SKM-1 treated with dmso at 0.1 percent for 144 hours (cell line): ENCODE measurements at regions not wholly inside any gene's neighbourhood (a gene's known extent, or its start where the extent isn't known, plus 50 kb on each side); places are given as distances from the start of the nearest gene placed in this dataset.
"Not testable (repeated sequence)": the region's sequence is repeated elsewhere in the genome, so short reads cannot be mapped to it uniquely, and the experiment has no call there.

Experiments used
- DNase-seq: peaks from one replicate; lab custom pipeline; 2025; ENCODE audit not compliant: unreplicated experiment; lab: John Stamatoyannopoulos, UW

DNA sequence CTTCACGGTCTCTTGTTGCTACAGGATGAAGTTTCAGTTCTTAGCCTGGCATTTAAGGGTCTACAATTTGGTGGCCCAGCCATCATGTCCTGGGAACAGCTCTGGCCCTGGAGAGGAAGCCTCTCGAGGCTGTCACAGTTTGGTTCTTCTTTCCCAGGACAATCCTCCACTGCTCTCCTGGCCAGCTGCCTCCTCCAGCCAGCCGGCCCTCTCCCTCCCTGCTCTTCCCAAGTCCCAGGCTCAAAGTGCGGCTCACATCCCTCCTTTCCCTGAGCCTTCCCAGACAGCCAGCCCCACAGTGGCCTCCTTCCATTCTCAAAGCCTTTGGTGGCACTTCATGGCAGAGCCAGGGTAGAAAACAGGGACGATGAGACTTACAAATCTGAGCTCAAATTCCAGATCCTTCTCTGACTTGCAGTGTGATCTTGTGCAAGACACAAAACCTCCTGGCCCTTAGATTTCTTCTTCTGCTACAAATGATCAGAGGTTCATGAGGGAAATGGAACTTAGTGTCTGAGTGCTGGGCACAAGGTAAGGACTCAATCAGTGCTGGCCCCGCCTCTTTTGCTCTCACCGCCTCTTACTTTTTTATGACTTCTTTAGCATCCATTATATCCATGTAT, 223.8 kb upstream of the ECI2 start:
- no peak for DNase-seq

DNA sequence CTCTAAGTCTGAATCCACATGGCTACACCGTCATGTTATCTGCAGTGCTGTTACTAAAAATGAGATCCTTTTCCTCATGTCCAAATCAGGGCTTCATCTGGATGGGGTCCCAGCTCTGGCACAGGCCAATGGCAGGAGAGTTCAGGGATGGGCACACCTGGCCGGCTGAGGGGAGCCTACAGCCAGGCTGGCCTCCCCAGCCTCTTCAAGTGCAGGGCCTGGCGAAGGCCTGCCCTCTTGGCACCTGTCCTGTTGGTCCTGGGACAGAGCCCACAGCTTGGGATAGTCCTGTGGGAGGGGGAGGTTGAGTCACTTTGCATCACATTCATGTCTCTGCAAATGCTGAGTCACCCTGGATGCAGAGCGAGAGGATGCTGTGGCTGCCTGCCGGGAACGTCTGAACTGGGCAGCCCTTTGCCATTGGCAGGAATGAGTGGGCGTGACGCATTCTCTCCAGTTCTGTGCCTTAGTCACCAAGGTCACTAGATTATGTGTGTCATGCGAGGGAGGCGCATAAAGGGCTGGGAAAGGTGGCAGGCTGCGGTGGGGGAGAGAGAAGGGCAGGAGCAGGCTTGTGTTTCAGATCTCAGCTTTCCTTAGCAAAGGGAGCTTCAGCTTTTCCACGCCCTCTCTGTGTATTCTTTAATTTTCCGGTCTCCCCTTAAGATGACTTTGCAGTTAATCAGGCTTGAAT, 223.2 kb upstream of the ECI2 start:
- no peak for DNase-seq

DNA sequence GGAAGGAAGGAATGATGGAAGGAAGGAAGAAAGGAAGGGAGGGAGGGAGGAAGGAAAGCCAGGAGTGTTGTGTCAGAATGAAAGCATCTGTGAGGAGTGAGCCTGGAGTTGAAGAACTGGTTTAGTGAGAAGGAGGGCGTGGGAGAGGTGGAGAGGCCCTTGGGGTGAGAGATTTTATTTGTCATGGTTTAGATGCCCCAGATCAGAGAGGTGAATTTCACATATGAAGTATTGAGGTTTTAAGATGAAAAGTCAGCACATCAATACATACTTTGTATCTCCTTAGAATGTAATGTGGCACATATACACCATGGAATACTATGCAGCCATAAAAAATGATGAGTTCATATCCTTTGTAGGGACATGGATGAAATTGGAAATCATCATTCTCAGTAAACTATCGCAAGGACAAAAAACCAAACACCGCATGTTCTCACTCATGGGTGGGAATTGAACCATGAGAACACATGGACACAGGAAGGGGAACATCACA, 222.3 kb upstream of the ECI2 start:
- DNase-seq: not testable (repeated sequence)

GRCh38 chr6:4356899-4357659, 221.7 kb upstream of the ECI2 start:
- no peak for DNase-seq

GRCh38 chr6:4355241-4355640, 219.9 kb upstream of the ECI2 start:
- no peak for DNase-seq

DNA sequence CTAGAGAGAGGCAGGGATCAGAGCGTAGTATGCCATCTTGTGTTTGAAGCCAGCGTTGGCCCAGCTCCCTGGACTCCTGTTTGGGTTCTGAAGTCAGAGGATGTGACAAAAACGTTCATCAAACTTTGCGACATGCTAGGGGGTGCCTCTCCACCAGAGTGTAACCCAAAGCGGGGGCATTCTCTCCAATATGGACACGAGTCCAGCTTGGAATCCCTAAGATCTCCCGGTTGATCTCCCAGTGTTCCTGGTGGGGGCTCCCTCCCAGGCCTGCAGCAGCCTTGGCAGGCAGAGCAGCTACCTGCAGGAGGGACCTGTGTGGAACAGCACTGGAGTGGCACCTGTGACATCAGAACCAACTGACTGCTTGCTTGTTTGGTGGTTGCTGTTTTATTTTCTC, 218.8 kb upstream of the ECI2 start:
- DNase-seq: no peak

DNA sequence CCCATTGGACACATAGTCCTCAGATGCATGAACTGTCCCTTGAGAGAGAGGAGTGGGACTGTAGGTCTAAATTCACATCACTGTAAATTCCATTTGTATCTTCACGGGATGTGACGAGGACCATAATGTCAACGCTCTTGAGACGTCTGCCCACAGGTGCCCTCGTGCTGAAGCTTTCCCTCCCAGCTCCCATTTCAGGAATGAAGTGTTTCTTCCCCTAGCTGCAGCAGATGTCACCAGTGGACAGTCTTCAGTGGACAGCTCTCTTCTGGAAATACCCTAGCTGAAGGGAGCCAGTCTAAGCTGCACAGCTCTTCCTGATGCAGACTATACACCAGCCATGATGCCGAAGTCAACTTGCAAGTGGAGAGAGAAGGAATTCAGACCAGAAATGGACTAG, 217.4 kb upstream of the ECI2 start:
- no peak for DNase-seq

GRCh38 chr6:4352322-4352669, 216.9 kb upstream of the ECI2 start:
- DNase-seq: no peak

GRCh38 chr6:4351520-4352321, 216.3 kb upstream of the ECI2 start:
- DNase-seq: no peak

- no peak for DNase-seq
These were observed 215.5 kb upstream of the ECI2 start for GRCh38 chr6:4350567-4351519.

DNA sequence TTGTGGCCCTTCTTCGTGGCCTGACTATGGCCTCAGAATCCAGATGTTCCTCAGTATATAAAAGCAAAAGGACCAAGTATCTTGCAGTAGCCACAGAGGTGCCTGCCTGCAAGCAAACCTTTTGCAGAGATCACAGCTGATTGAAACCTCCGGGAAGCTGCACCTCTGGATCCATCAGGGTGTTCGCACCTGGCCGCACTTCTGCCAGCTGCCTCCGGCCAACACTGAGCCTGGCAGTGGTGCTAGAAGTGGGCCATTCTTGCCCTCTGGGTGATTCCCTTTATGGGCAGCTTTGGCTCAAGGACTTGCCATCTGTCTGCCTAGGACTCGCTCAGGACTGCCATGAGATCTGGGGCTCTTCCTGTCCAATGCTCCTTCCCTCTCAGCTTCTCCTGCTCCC, 214.6 kb upstream of the ECI2 start:
- no peak for DNase-seq

GRCh38 chr6:4349323-4349722, 213.9 kb upstream of the ECI2 start:
- no peak for DNase-seq

DNA sequence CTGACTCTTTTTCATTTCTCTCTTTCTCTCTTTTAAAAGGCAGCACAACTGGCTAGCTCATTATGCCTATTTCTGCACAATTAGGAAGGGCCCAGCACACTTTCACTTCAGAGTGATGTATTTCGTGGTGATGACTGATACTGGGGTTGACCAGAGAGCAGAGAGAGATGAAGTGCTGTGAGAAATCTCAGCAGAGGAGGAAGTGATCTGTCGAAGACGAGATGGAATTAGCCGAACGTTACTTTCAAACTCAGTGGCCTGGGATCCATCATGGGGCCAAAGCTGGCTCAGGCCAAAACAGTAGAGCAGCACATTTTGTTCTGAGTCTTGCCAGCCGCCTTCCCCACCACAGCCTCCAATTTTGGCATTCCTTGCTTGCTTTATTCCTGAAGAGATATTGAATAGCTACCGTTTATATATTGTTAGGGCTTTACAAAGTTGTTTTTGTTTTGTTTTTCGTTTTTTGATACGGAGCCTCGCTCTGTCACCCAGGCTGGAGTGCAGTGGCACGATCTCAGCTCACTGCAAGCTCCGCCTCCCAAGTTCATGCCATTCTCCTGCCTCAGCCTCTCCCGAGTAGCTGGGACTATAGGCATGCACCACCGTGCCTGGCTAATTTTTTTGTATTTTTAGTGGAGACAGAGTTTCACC, 213.2 kb upstream of the ECI2 start:
- DNase-seq: no peak

DNA sequence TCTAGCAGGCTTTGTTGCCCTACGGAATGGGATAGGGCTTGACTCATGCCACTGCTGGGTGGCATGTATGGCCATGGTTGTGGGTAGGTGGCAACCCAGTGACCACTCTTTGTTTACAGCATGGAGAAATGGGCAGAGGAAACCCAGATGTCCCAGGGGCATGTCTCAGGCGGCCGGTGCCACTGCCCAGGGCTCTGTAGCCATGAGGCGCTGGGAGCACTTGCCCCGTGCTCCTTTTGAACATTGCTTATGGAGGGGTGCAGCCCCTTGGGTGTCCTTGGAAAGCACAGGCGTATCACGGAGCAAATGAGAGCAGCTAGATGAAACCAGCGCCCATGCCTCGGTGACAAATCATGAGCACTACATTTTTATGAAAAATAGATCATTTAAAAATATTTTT, 212.5 kb upstream of the ECI2 start:
- DNase-seq: no peak

DNA sequence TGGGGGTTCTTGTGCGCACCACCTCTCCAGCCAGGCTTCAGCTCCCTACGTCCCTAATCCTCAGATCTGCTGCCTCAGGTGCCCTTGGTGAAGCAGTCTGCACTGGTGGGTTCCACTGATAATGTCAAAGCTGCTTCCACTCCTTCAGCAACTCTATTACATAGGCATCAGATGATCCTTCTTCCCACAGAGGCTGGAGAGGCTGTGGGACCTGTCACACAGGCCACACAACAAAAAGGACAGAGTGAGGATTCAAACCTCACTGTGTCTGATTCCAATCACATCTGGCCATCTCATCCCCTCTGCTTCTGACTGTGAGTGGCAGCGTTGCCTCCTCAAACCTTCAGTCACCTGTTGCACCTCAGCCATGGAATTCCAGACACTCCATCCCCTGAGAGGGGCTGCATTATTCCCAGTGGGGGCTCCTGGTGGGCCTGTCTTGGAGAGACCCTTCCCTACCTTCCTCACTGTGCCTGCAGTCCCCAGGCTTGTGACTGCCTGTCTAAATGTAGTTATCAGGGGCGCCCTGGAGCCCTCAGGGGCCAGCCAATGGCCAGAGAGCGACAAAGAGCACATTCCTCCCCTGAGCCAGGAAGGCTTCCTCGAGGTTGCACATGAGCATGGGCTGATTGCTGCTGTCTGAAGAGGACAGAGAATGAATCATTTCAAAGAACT, 211.4 kb upstream of the ECI2 start:
- DNase-seq: no peak

DNA sequence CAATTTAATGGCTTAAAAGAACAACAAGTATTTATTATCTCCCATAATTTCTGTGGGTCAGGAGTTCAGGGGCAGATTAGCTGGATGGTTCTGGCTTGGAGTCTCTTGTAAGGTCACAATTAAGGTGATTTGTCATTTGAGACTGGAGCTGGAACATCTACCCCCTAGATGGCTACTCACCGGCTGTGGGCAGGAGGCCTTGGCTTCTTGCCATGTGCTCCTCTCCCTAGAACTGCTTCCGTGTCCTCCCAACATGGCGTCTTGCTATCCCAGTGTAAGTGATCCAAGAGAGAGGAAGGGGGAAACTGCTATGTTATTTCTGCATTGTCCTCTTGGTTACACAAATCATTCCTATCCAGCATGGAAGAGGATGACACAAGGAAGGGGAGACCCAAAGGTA, 210.2 kb upstream of the ECI2 start:
- no peak for DNase-seq

GRCh38 chr6:4344317-4344899, 209.0 kb upstream of the ECI2 start:
- DNase-seq: peak; percentile 31

DNA sequence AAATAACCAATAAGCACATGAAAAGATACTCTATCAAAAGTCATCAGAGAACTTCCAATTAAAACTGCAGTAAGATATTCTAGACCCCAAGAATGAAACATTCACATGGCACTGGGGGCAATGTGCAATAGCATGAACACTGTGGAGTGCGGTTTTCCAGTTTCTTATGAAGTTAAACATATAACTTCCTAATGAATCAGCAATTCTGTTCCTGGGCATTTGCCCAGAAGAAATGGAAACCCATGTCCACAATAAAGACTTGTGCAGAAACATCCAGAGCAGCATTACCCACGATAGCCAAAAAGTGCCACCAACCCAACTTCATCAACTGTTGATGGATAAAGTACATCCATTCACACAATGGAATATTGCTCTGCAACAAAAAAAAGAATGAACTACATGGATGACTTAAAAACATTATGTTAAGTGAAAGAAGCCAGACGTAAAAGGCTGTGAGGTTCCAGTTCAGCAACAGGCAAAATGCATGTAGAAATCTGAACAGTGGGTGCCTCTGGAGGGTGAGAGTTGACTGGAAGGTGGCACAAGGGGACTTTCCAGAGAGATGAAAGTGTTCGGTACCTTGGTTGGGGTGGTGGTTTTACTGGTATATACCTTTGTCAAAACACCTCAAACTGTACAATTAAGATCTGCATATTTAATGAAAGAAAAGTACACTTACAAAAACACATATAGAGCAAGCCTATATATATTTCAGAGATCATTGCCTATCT, 207.2 kb upstream of the ECI2 start:
- DNase-seq: no peak
